DOHH2 (cell line): ENCODE measurements at regions not wholly inside any gene's neighbourhood (a gene's known extent, or its start where the extent isn't known, plus 50 kb on each side); places are given as distances from the start of the nearest gene placed in this dataset.
"Not testable (repeated sequence)": the region's sequence is repeated elsewhere in the genome, so short reads cannot be mapped to it uniquely, and the experiment has no call there.

Experiments used
- EZH2phosphoT487 ChIP-seq: fragments of 200-600 bp; sonication (generic); IDR thresholded peaks from 2 replicates; pipeline ENCODE4 v1.6.1; 2017; ENCODE audit warnings: borderline replicate concordance, mild to moderate bottlenecking, antibody characterized with exemption, low read length, moderate library complexity, mixed read lengths
- TF ChIP-seq, protein P1 (sequence below): fragments of 200-600 bp; sonication (generic); IDR thresholded peaks from one replicate; pipeline ENCODE4 v1.5.1; 2014; ENCODE audit warnings: antibody characterized with exemption, mild to moderate bottlenecking, low read depth, low read length; ENCODE audit not compliant: poor library complexity, severe bottlenecking

DNA sequence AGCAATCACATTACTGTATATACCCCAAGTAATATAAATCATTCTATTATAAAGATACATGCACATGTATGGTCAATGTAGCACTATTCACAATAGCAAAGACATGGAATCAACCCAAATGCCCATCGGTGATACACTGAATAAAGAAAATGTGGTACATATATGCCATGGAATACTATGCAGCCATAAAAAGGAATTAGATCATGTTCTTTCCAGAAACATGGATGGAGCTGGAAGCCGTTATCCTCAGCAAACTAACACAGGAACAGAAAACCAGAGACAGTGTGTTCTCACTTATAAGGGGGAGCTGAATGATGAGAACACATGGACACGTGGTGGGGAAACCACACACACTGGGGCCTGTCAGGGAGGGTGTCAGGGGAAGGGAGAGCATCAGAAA lies 1180.9 kb downstream of the REEP3 start:
- TF ChIP-seq, protein P1, sequence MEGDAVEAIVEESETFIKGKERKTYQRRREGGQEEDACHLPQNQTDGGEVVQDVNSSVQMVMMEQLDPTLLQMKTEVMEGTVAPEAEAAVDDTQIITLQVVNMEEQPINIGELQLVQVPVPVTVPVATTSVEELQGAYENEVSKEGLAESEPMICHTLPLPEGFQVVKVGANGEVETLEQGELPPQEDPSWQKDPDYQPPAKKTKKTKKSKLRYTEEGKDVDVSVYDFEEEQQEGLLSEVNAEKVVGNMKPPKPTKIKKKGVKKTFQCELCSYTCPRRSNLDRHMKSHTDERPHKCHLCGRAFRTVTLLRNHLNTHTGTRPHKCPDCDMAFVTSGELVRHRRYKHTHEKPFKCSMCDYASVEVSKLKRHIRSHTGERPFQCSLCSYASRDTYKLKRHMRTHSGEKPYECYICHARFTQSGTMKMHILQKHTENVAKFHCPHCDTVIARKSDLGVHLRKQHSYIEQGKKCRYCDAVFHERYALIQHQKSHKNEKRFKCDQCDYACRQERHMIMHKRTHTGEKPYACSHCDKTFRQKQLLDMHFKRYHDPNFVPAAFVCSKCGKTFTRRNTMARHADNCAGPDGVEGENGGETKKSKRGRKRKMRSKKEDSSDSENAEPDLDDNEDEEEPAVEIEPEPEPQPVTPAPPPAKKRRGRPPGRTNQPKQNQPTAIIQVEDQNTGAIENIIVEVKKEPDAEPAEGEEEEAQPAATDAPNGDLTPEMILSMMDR = not testable (repeated sequence)
- not testable (repeated sequence) for TF ChIP-seq EZH2phosphoT487
